ENCODE measurements at regions not wholly inside any gene's neighbourhood (a gene's known extent, or its start where the extent isn't known, plus 50 kb on each side); places are given as distances from the start of the nearest gene placed in this dataset.

- TF ChIP-seq CTCF (conservative IDR thresholded peaks at IDR 0.05 in 1 of 2, IDR thresholded peaks at IDR 0.05 in 1 of 2; ENCODE audit: low read depth in 1 of 2, low read length in 2 of 2), result no peak
- no peak for TF ChIP-seq EZH2 (IDR thresholded peaks at IDR 0.05; ENCODE audit: low read length, missing control alignments)
Observed at GRCh38 chr7:50853311-50853710, 70.6 kb upstream of the GRB10 start.

Data from fibroblast of lung (primary cell).